HUES64 (cell line): ENCODE measurements at regions not wholly inside any gene's neighbourhood (a gene's known extent, or its start where the extent isn't known, plus 50 kb on each side); places are given as distances from the start of the nearest gene placed in this dataset.

ENCODE experiments used
- H3K27ac ChIP-seq: 2 replicates; pipeline ENCODE4 v1.7.0; 2013; ENCODE audit warnings: low read depth, low read length, inconsistent platforms
- H3K27me3 ChIP-seq: 2 replicates; pipeline ENCODE4 v1.6.1; 2013; ENCODE audit warnings: mild to moderate bottlenecking, low read length; ENCODE audit not compliant: insufficient read depth
- H3K36me3 ChIP-seq: 2 replicates; pipeline ENCODE4 v1.6.1; 2013; ENCODE audit warnings: mild to moderate bottlenecking, low read length; ENCODE audit not compliant: insufficient read depth
- H3K4me1 ChIP-seq: 2 replicates; pipeline ENCODE4 v1.6.1; 2013; ENCODE audit warnings: mild to moderate bottlenecking, low read length, moderate library complexity; ENCODE audit not compliant: insufficient read depth
- H3K4me3 ChIP-seq: 2 replicates; pipeline ENCODE4 v1.5.1; 2013; ENCODE audit warnings: mild to moderate bottlenecking, low read length, moderate library complexity
- H3K9ac ChIP-seq: 2 replicates; pipeline ENCODE4 v1.6.1; 2013; ENCODE audit warnings: mild to moderate bottlenecking, low read depth, low read length
- H3K9me3 ChIP-seq: 2 replicates; pipeline ENCODE4 v1.6.1; 2013; ENCODE audit warnings: low read depth, low read length; ENCODE audit not compliant: insufficient read depth
- WGBS: fragments of 150-250, 120-280 bp; methylation state at CpG from one replicate; pipeline ENCODE4 v1.1.7; 2013; ENCODE audit warnings: missing lambda C conversion rate; 5-methylcytosine and 5-hydroxymethylcytosine counted together

DNA sequence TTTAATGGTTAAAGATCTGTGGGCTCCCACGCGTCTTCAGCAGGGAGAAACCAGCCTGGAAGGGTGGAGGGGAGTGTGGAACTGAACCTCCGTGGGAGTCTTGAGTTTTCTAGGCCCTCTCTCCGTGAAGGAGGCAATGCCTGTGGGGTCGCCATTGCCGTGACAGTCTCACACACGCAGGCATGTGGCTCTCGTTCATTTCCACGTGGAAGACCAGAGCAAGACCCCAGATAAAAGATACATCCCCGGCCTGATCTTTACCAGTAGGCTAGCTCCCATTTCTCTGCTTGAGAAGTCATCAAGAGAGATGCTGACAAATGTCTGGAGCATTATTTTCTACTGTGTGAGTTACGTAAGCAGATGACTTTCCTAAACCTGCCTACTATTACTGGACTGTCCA is 491.7 kb upstream of the LMO3 start:
- no peaks in the 10 kb centered on the region for H3K36me3 ChIP-seq
- no peaks in the 10 kb centered on the region for H3K27me3 ChIP-seq
- no peaks in the 10 kb centered on the region for H3K4me1 ChIP-seq
- WGBS, result 93% methylated on average over 11 of the region's 11 CpGs
- H3K9ac ChIP-seq, result no peak overlapping the region
- no peak overlapping the region for H3K4me3 ChIP-seq
- H3K27ac ChIP-seq, result no peak overlapping the region
- H3K9me3 ChIP-seq, result no peaks in the 10 kb centered on the region

DNA sequence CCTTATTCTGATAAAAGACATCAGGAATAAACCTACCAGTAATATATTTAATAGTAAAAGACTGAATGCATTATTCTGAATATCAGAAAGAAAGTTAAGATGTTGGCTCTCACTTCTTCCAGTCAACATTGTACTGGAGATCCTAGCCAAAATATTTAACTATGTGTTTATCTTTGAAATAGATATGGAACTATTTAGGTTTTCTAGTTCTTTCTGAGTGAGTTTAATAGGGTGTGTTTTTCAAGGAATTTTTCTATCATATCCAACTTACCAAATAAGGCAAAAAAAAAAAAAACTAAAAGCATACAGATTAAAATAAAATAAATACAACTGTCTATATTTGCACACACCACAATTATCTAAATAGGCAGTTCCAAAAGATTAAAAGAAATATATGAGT is 478.9 kb upstream of the LMO3 start:
- no peak overlapping the region for H3K9ac ChIP-seq
- H3K36me3 ChIP-seq, result no peaks in the 10 kb centered on the region
- H3K4me1 ChIP-seq, result peaks cover 16% of the 10 kb centered on the region; the same call in 1 of the 2 replicates

GRCh38 chr12:17079251-17079909 is 473.4 kb upstream of the LMO3 start:
- Histone ChIP-seq H3K27me3 (no peaks in the 10 kb centered on the region), H3K36me3 (no peaks in the 10 kb centered on the region), H3K27ac (no peak overlapping the region), H3K4me1 (peaks cover 36% of the 10 kb centered on the region), H3K9ac (no peak overlapping the region), H3K9me3 (no peaks in the 10 kb centered on the region), H3K4me3 (no peak overlapping the region)
- WGBS, result 90% methylated on average over 4 of the region's 4 CpGs

More for the DNA sequence above, 478.9 kb upstream of the LMO3 start:
- Histone ChIP-seq H3K27me3 (no peaks in the 10 kb centered on the region), H3K9me3 (no peaks in the 10 kb centered on the region; the same call in 1 of the 2 replicates), H3K4me3 (no peak overlapping the region), H3K27ac (no peak overlapping the region)

DNA sequence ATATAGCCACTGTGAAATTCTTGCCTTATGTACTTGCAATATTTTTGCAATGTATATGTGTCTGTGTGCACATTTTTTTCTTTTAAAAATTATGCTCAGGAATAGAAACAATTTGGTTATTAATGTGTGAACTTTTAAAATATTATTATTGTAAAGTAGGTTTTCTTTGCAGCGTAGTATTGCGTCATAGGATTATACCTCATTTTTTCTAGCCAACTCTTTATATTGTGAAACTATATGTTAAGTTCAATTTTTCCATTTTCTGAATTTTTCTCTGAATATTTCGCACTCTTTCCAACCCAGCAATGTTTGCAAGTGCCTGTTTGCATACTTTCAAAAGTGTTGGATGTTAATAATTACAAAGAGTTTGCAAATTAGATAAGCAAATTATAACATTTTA is 471.6 kb upstream of the LMO3 start:
- Histone ChIP-seq H3K27ac (no peak overlapping the region), H3K27me3 (no peaks in the 10 kb centered on the region), H3K9ac (no peak overlapping the region), H3K36me3 (no peaks in the 10 kb centered on the region), H3K9me3 (no peaks in the 10 kb centered on the region), H3K4me3 (no peak overlapping the region), H3K4me1 (peaks cover 20% of the 10 kb centered on the region)
- no CpG with 5 or more reads among the region's 3 CpGs for WGBS

GRCh38 chr12:17076811-17077210 is 470.8 kb upstream of the LMO3 start:
- peaks cover 20% of the 10 kb centered on the region for H3K4me1 ChIP-seq
- no peaks in the 10 kb centered on the region for H3K36me3 ChIP-seq
- no peak overlapping the region for H3K4me3 ChIP-seq
- H3K27ac ChIP-seq, result no peak overlapping the region
- no peaks in the 10 kb centered on the region for H3K9me3 ChIP-seq
- peak overlapping the region; percentile 15; the same call in 1 of the 2 replicates for H3K9ac ChIP-seq
- no peaks in the 10 kb centered on the region for H3K27me3 ChIP-seq

DNA sequence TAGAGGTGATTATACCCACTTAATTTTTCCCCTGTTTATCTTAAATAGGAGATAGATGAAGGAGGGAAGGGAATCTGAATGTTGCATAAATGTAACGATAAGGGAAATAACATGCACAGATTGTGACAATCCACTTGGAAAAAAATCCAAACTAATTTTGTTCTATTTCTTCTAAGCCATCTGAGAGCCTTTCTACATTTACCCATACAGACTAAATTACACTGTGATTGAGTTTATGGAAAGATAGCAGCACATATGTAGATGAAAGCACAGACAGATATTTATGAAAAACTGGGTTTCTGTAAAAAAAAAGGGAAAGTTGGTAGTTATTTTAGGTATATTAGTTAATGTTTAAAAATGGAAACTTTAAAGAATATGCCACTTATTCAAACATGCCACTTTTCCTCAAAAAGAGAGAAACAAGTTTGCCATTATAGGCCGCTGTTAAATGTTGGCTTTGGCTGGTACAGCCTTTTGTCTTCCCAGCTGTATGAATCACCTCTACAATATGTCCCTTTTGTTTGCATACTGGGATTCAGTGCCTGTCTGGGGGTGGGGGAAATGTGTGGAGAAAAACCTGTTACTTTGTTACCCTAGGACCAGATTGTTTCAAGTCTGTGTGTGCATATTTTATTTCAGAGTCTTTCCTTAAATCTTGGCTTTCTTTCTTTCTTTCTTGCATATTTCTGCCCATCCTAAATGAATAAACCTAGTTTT is 470.2 kb upstream of the LMO3 start:
- Histone ChIP-seq H3K27me3 (no peaks in the 10 kb centered on the region), H3K4me3 (no peak overlapping the region), H3K9me3 (no peaks in the 10 kb centered on the region), H3K4me1 (peaks cover 20% of the 10 kb centered on the region), H3K36me3 (no peaks in the 10 kb centered on the region), H3K27ac (no peak overlapping the region; the same call in 1 of the 2 replicates), H3K9ac (peak overlapping the region; percentile 15; the same call in 1 of the 2 replicates)
- 88% methylated on average over 2 of the region's 2 CpGs for WGBS

- Histone ChIP-seq H3K27ac (no peak overlapping the region), H3K4me3 (no peak overlapping the region), H3K4me1 (no peaks in the 10 kb centered on the region), H3K36me3 (no peaks in the 10 kb centered on the region), H3K9me3 (no peaks in the 10 kb centered on the region), H3K27me3 (no peaks in the 10 kb centered on the region), H3K9ac (no peak overlapping the region)
- 91% methylated on average over 2 of the region's 2 CpGs for WGBS
Observed at GRCh38 chr12:17064834-17065233, 458.9 kb upstream of the LMO3 start.

DNA sequence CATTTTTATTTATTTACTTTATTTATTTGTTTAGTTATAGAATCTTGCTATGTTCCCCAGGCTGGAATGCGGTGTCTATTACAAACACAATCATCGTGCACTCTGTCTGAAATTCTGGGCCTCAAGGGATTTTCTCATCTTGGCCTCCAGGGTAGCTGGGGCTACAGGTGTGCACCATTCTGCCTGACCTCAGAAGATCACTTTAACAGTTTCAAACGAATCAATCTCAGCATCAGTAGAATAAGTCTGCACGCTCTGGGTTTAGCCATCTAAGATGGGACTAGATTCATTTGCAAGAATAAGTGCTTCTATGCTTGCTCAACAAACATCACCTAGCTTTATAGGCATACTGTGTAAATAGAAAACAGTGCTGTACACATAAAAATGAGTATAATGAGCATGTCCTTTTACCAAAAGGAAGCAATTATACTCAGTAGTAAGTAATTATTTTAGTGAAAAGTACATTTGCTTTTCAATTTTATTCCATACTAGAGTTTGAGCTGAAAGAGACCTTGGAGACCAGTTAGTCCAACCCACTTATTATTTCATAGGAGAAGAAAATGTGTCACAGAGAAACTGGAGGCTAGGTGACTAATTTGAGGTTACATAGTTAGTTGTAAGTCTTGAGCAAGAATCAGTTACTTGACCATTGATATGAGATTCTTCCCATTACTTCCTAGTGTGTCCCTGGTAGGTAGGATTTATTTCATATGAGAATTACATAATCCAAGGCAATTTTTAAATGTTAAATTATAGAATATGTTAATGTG is 456.5 kb upstream of the LMO3 start:
- Histone ChIP-seq H3K27ac (no peak overlapping the region), H3K36me3 (no peaks in the 10 kb centered on the region), H3K27me3 (no peaks in the 10 kb centered on the region), H3K9me3 (no peaks in the 10 kb centered on the region), H3K4me3 (no peak overlapping the region), H3K9ac (no peak overlapping the region), H3K4me1 (no peaks in the 10 kb centered on the region)
- 96% methylated on average over 4 of the region's 4 CpGs for WGBS

DNA sequence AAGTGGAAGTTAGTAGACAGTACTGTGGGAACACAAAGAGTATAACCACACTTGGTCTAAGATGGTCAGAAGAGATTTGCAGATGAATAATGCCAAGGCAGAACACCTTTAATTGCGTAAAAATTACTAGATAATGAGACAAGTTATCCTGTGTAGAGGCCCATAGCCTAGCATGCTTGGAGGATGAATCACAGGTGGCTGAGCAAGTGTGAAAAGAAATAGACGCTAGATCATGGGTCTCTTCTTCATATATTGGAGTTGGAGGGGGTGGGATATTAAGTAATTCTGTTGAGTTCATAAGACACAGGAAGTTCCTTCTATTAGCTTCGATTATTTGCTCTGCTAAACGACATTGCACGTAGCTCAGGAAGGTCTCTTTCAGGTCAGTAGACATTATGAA is 454.3 kb upstream of the LMO3 start:
- Histone ChIP-seq H3K4me1 (no peaks in the 10 kb centered on the region), H3K27me3 (no peaks in the 10 kb centered on the region), H3K4me3 (no peak overlapping the region), H3K9ac (no peak overlapping the region), H3K9me3 (no peaks in the 10 kb centered on the region; the same call in 1 of the 2 replicates), H3K27ac (no peak overlapping the region), H3K36me3 (no peaks in the 10 kb centered on the region)
- WGBS, result 94% methylated on average over 5 of the region's 5 CpGs

GRCh38 chr12:17056546-17056945 is 450.6 kb upstream of the LMO3 start:
- Histone ChIP-seq H3K36me3 (no peaks in the 10 kb centered on the region), H3K4me3 (no peak overlapping the region), H3K27ac (no peak overlapping the region), H3K27me3 (no peaks in the 10 kb centered on the region), H3K4me1 (no peaks in the 10 kb centered on the region), H3K9me3 (no peaks in the 10 kb centered on the region; the same call in 1 of the 2 replicates), H3K9ac (no peak overlapping the region)
- WGBS, result 100% methylated on average over 2 of the region's 2 CpGs

DNA sequence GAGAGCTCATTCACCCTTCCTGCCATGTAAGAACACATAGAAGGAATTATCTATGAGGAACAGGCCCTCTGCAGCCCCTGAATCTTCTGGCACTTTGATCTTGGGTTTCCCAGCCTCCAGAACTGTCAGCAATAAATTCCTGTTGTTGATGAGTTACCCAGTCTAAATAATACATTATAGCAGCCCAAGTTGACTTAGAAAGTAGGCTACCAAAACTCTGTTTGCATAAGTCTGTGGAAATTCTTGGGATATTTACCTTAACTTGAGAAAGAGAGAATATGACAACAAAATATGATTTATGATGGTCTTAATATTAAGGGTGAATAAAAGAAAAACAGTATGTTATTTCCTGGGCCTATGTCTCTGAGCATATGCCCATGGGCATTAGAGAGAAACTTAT is 433.0 kb upstream of the LMO3 start:
- Histone ChIP-seq H3K36me3 (no peaks in the 10 kb centered on the region), H3K4me3 (no peak overlapping the region), H3K4me1 (no peaks in the 10 kb centered on the region), H3K9ac (no peak overlapping the region), H3K9me3 (no peaks in the 10 kb centered on the region), H3K27me3 (no peaks in the 10 kb centered on the region), H3K27ac (no peak overlapping the region)
